ENCODE measurements at regions not wholly inside any gene's neighbourhood (a gene's known extent, or its start where the extent isn't known, plus 50 kb on each side); places are given as distances from the start of the nearest gene placed in this dataset.

GRCh38 chr12:69149270-69149669, 90.1 kb upstream of the CPSF6 start:
- Histone ChIP-seq H3K4me3 (replicated peaks; ENCODE audit: insufficient read depth, low read length) (no peak overlapping the region), H3K27ac (replicated peaks) (no peak overlapping the region), H3K27me3 (ENCODE audit: insufficient read depth, poor library complexity, severe bottlenecking) (no peaks in the 10 kb centered on the region)
- DNase-seq (ENCODE audit: low read depth in 1 of 2, low spot score in 1 of 2), result no peak
- no peak for TF ChIP-seq SPI1 (IDR thresholded peaks at IDR 0.05; ENCODE audit: borderline replicate concordance, low read depth)
- no peak for TF ChIP-seq GABPA (IDR thresholded peaks at IDR 0.05; ENCODE audit: low read depth)
- no peak for TF ChIP-seq CTCF (IDR thresholded peaks at IDR 0.05; ENCODE audit: insufficient read depth, low read length)
- no peak for TF ChIP-seq POLR2AphosphoS5 (IDR thresholded peaks at IDR 0.05; ENCODE audit: low read depth)
- no peak for TF ChIP-seq REST (IDR thresholded peaks at IDR 0.05; ENCODE audit: insufficient replicate concordance, low read depth)

DNA sequence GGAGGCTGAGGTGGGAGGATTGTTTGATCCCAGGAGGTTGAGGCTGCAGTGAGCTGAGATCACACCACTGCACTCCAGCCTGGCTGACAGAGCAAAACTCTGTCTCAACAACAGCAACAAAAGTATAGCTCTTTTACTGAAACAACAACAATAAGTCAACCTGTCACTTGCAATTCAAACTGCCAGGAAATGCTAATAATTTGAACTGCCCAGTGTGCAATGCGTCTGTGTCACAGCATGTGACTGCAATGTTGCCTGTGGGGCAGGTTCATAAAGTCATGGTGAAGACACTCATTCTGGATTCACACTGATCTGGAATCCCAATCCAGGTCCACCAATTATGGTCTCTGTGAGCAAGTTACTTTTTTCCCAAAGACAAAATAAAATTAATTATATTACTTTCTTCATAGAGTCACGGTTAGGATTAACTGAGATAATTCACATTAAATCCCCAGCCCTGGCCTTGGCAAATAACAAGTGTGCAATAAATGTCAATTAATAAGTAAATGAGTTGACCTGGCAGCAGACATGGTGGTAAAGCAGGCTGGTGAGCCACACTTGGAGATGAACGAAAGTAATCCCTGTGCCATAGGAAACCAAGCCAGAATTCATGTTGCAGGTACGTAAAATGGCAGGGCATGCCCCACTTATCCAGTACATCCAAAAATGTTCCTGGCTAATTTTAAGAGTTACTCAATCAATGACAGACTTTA, 89.1 kb upstream of the CPSF6 start:
- no peak for TF ChIP-seq CTCF (IDR thresholded peaks at IDR 0.05; ENCODE audit: insufficient read depth, low read length)
- no peak for TF ChIP-seq GABPA (IDR thresholded peaks at IDR 0.05; ENCODE audit: low read depth)
- no peak for TF ChIP-seq SPI1 (IDR thresholded peaks at IDR 0.05; ENCODE audit: borderline replicate concordance, low read depth)
- no peak for TF ChIP-seq POLR2AphosphoS5 (IDR thresholded peaks at IDR 0.05; ENCODE audit: low read depth)
- TF ChIP-seq REST (IDR thresholded peaks at IDR 0.05; ENCODE audit: insufficient replicate concordance, low read depth), result no peak
- Histone ChIP-seq H3K27ac (replicated peaks) (no peak overlapping the region), H3K4me3 (replicated peaks; ENCODE audit: insufficient read depth, low read length) (no peak overlapping the region), H3K27me3 (ENCODE audit: insufficient read depth, poor library complexity, severe bottlenecking) (no peaks in the 10 kb centered on the region)
- DNase-seq (ENCODE audit: low read depth in 1 of 2, low spot score in 1 of 2), result no peak

- Histone ChIP-seq H3K27me3 (ENCODE audit: insufficient read depth, poor library complexity, severe bottlenecking) (no peaks in the 10 kb centered on the region), H3K4me3 (replicated peaks; ENCODE audit: insufficient read depth, low read length) (no peak overlapping the region), H3K27ac (replicated peaks) (no peak overlapping the region)
- no peak for DNase-seq (ENCODE audit: low read depth in 1 of 2, low spot score in 1 of 2)
- no peak for TF ChIP-seq GABPA (IDR thresholded peaks at IDR 0.05; ENCODE audit: low read depth)
- no peak for TF ChIP-seq REST (IDR thresholded peaks at IDR 0.05; ENCODE audit: insufficient replicate concordance, low read depth)
- no peak for TF ChIP-seq SPI1 (IDR thresholded peaks at IDR 0.05; ENCODE audit: borderline replicate concordance, low read depth)
- no peak for TF ChIP-seq CTCF (IDR thresholded peaks at IDR 0.05; ENCODE audit: insufficient read depth, low read length)
- no peak for TF ChIP-seq POLR2AphosphoS5 (IDR thresholded peaks at IDR 0.05; ENCODE audit: low read depth)
Measured at GRCh38 chr12:69150796-69151127, 88.6 kb upstream of the CPSF6 start.
